ENCODE measurements at regions not wholly inside any gene's neighbourhood (a gene's known extent, or its start where the extent isn't known, plus 50 kb on each side); places are given as distances from the start of the nearest gene placed in this dataset.

DNA sequence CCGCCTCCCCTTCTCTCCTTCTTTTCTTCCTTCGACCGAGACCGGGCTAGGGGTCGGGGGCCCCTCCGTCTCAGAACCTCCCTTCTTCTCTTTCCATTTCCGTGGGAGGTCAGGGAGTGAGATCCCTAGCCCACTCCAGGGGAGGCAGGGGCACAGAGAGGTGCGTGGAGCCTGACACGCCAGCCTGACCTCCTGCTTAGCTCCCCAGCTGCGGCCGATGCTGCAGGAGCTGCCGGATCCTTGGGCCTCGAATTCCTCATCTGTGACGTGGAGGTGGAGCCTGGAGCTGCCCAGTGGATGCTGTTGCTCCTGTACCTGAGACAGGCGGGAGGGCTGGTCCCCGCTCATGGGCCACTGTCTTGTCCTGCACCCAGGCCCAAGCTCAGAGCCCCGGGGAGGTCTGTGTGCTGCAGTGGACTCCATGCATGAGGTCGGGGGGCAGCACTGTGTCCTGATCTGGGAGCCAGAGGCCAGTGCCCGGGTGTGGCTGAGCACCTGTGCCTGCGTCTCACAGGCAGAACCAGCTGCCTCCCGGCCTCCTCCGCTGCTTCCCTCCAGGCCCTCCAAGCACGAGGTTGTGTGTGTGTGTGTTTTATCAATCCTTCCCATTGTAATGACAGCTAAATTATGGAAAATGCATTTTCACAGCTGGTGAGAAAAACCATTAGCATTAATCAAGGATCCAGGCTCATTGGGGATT lies 55.3 kb upstream of the TTC34 start:
- TF ChIP-seq, protein P1, sequence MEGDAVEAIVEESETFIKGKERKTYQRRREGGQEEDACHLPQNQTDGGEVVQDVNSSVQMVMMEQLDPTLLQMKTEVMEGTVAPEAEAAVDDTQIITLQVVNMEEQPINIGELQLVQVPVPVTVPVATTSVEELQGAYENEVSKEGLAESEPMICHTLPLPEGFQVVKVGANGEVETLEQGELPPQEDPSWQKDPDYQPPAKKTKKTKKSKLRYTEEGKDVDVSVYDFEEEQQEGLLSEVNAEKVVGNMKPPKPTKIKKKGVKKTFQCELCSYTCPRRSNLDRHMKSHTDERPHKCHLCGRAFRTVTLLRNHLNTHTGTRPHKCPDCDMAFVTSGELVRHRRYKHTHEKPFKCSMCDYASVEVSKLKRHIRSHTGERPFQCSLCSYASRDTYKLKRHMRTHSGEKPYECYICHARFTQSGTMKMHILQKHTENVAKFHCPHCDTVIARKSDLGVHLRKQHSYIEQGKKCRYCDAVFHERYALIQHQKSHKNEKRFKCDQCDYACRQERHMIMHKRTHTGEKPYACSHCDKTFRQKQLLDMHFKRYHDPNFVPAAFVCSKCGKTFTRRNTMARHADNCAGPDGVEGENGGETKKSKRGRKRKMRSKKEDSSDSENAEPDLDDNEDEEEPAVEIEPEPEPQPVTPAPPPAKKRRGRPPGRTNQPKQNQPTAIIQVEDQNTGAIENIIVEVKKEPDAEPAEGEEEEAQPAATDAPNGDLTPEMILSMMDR (IDR thresholded peaks at IDR 0.05; ENCODE audit: unreplicated experiment): no peak
- Mint-ChIP-seq H3K36me3 (ENCODE audit: insufficient read depth) (peaks cover 6% of the 10 kb centered on the region), H3K9me3 (ENCODE audit: low read depth) (peaks cover 26% of the 10 kb centered on the region), H3K27ac (no peak overlapping the region), H3K4me1 (ENCODE audit: low read depth) (no peaks in the 10 kb centered on the region), H3K4me3 (ENCODE audit: low read depth) (no peak overlapping the region), H3K27me3 (no peaks in the 10 kb centered on the region)
- no peak for DNase-seq (ENCODE audit: low spot score, unreplicated experiment)

- no peaks in the 10 kb centered on the region for H3K4me1 Mint-ChIP-seq (ENCODE audit: low read depth)
- H3K9me3 Mint-ChIP-seq (ENCODE audit: low read depth): peaks cover 26% of the 10 kb centered on the region
- peaks cover 6% of the 10 kb centered on the region for H3K36me3 Mint-ChIP-seq (ENCODE audit: insufficient read depth)
These were observed 56.0 kb upstream of the TTC34 start for GRCh38 chr1:2857521-2857920.

DNA sequence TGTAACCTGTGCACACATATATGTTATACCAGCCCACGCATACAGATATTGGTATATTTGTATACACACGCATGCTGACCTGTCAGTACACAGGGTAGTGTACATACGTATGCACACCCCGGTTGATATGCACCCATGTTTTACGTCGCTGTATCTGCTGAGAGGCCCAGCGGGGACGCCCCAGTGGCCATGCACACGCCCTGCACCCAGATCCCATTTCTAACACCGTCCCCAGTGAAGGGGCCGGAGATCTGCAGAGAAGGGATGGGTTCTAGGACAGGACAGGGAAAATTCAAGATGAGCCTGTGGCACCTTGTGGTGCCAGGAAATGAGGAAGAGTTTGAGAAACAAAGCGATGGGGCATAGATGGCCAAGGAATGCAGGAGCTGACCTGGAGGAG lies 57.2 kb upstream of the TTC34 start:
- no peaks in the 10 kb centered on the region for H3K27me3 Mint-ChIP-seq
- TF ChIP-seq, protein P1 (IDR thresholded peaks at IDR 0.05; ENCODE audit: unreplicated experiment): no peak
- H3K9me3 Mint-ChIP-seq (ENCODE audit: low read depth): peaks cover 25% of the 10 kb centered on the region
- no peaks in the 10 kb centered on the region for H3K4me1 Mint-ChIP-seq (ENCODE audit: low read depth)
- H3K36me3 Mint-ChIP-seq (ENCODE audit: insufficient read depth): peaks cover 6% of the 10 kb centered on the region
- peak overlapping the region; percentile 53 for H3K27ac Mint-ChIP-seq
- DNase-seq (ENCODE audit: low spot score, unreplicated experiment): no peak
- no peak overlapping the region for H3K4me3 Mint-ChIP-seq (ENCODE audit: low read depth)

More at GRCh38 chr1:2857521-2857920, 56.0 kb upstream of the TTC34 start:
- no peak for DNase-seq (ENCODE audit: low spot score, unreplicated experiment)
- H3K27me3 Mint-ChIP-seq: no peaks in the 10 kb centered on the region
- TF ChIP-seq, protein P1 (IDR thresholded peaks at IDR 0.05; ENCODE audit: unreplicated experiment): no peak
- H3K27ac Mint-ChIP-seq: no peak overlapping the region
- no peak overlapping the region for H3K4me3 Mint-ChIP-seq (ENCODE audit: low read depth)

DNA sequence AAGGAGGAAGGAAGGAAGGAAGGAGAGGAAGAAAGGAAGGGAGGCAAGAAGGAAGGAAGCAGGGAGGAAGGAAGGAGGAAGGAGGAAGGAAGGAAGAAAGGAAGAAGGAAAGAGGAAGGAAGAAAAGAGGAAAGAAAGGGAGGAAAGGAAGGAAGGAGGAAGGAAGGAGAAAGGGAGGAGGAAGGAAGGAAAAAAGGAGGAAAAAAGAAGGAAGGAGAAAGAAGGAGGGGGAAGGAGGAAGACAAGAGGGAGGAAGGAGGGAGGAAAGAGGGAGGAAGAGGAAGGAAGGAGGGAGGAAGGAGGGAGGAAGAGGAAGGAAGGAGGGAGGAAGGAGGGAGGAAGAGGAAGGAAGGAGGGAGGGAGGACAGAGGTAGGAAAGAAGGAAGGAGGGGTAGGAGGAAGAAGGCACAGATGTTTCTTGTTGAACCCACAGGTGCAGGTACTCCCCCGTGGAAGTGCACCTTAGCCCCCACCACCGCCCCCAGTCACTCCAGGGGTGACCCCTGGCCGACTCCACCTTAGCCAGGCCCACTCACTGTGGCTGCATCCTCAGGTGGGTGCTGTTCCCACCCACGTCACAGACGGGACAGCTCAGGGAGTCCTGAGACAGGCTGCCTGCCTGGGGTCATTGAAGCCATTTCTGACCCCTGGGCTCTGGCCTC lies 57.9 kb upstream of the TTC34 start:
- no peak for DNase-seq (ENCODE audit: low spot score, unreplicated experiment)
- H3K27ac Mint-ChIP-seq: no peak overlapping the region
- no peaks in the 10 kb centered on the region for H3K27me3 Mint-ChIP-seq
- H3K4me3 Mint-ChIP-seq (ENCODE audit: low read depth): no peak overlapping the region
- peaks cover 21% of the 10 kb centered on the region for H3K9me3 Mint-ChIP-seq (ENCODE audit: low read depth)
- H3K4me1 Mint-ChIP-seq (ENCODE audit: low read depth): no peaks in the 10 kb centered on the region
- H3K36me3 Mint-ChIP-seq (ENCODE audit: insufficient read depth): peaks cover 6% of the 10 kb centered on the region
- TF ChIP-seq, protein P1 (IDR thresholded peaks at IDR 0.05; ENCODE audit: unreplicated experiment): no peak

- Mint-ChIP-seq H3K9me3 (ENCODE audit: low read depth) (peaks cover 21% of the 10 kb centered on the region), H3K27ac (no peak overlapping the region), H3K4me3 (ENCODE audit: low read depth) (no peak overlapping the region)
These were observed 58.5 kb upstream of the TTC34 start for GRCh38 chr1:2859881-2860430.

More at GRCh38 chr1:2859881-2860430, 58.5 kb upstream of the TTC34 start:
- Mint-ChIP-seq H3K27me3 (no peaks in the 10 kb centered on the region), H3K36me3 (ENCODE audit: insufficient read depth) (peaks cover 6% of the 10 kb centered on the region), H3K4me1 (ENCODE audit: low read depth) (no peaks in the 10 kb centered on the region)
- no peak for DNase-seq (ENCODE audit: low spot score, unreplicated experiment)
- TF ChIP-seq, protein P1 (IDR thresholded peaks at IDR 0.05; ENCODE audit: unreplicated experiment): no peak
